NT2/D1 (cell line): ENCODE measurements at regions not wholly inside any gene's neighbourhood (a gene's known extent, or its start where the extent isn't known, plus 50 kb on each side); places are given as distances from the start of the nearest gene placed in this dataset.
"Not testable (repeated sequence)": the region's sequence is repeated elsewhere in the genome, so short reads cannot be mapped to it uniquely, and the experiment has no call there.

Source experiments
- DNase-seq: peaks from one replicate; pipeline ENCODE4 v3.0.0-alpha.2; 2011; ENCODE audit warnings: low read depth, low spot score
- H3K27me3 ChIP-seq: 2 replicates; pipeline ENCODE4 v1.6.0; 2011; ENCODE audit warnings: mild to moderate bottlenecking; ENCODE audit not compliant: insufficient read length, insufficient read depth
- H3K36me3 ChIP-seq: 2 replicates; pipeline ENCODE4 v1.6.1; 2011; ENCODE audit warnings: mild to moderate bottlenecking, low read length, mixed read lengths; ENCODE audit not compliant: insufficient read depth, insufficient read length
- H3K4me1 ChIP-seq: 2 replicates; pipeline ENCODE4 v1.5.1; 2011; ENCODE audit not compliant: insufficient read depth, insufficient read length
- H3K4me3 ChIP-seq: 2 replicates; pipeline ENCODE4 v1.5.1; 2011; ENCODE audit warnings: low read depth; ENCODE audit not compliant: insufficient read length
- H3K9ac ChIP-seq: 2 replicates; pipeline ENCODE4 v1.6.0; 2011; ENCODE audit warnings: low read depth; ENCODE audit not compliant: insufficient read length
- H3K9me3 ChIP-seq: 2 replicates; pipeline ENCODE4 v1.5.1; 2011; ENCODE audit warnings: mild to moderate bottlenecking, low read length; ENCODE audit not compliant: insufficient read depth
- SUZ12 ChIP-seq: IDR thresholded peaks from 2 replicates; pipeline ENCODE4 v1.6.1; 2011; ENCODE audit not compliant: insufficient read length, insufficient read depth; ENCODE audit errors: extremely low read depth
- YY1 ChIP-seq: IDR thresholded peaks from 2 replicates; pipeline ENCODE4 v1.6.1; 2011; ENCODE audit not compliant: insufficient read length, insufficient read depth
- ZNF274 ChIP-seq: IDR thresholded peaks from 2 replicates; pipeline ENCODE4 v1.6.1; 2011; ENCODE audit warnings: mild to moderate bottlenecking, low read depth, low read length

DNA sequence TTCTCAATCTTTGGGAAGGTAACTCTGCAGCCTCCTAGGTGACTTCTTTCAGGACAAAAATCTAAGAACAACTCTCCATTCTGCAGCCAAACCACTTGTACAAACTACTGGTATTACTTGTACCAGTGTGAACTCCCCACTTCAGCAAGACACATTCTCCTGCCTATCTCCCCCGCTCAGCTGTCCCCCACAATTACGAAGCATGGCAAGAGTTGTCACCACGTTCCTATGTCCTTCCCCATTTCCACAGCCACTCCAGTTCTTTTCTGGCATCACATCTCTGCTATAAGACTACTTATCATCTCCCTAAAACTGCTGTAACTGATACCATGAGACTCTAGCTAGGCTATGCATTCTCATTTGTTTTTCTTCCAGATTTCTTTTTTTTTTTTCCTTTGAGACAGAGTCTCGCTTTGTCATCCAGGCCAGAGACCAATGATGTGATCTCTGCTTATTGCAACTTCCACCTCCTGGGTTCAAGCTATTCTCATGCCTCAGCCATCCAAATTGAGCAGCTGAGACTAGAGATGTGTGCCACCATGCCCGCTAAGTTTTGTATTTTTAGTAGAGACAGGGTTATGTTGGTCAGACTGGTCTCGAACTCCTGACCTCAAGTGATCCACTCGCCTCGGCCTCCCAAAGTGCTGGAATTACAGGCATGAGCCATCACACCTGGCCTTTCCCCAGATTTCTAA lies 71.9 kb upstream of the CDON start:
- peaks cover 18% of the 10 kb centered on the region for H3K4me1 ChIP-seq
- no peak for TF ChIP-seq ZNF274
- TF ChIP-seq YY1 = no peak
- no peak for TF ChIP-seq SUZ12

DNA sequence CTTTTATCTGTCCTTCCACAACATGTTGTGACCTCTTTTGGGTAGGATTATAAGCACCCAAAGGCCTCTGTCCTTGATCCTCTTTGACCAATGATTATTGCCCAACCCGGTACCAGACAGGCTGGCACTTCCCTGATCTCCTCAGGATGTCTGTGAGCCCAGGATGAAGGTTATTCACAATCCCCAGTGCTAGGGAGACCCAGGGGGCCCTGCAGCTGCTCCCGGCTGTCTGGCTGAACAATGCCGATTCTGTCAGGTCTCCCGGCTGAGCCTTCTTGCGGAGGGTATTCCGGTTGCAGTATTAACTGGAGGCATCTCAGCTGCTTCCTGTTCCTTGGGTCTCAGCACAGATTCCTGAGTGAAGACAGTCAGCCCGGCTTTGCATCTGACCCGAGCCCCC lies 71.2 kb upstream of the CDON start:
- DNase-seq = no peak
- H3K36me3 ChIP-seq = no peaks in the 10 kb centered on the region
- H3K4me1 ChIP-seq = peaks cover 14% of the 10 kb centered on the region
- TF ChIP-seq ZNF274 = no peak
- TF ChIP-seq SUZ12 = no peak
- TF ChIP-seq YY1 = no peak
- no peak overlapping the region for H3K9ac ChIP-seq
- no peak overlapping the region for H3K4me3 ChIP-seq
- H3K27me3 ChIP-seq = no peaks in the 10 kb centered on the region
- no peaks in the 10 kb centered on the region for H3K9me3 ChIP-seq

More for the DNA sequence above, 71.9 kb upstream of the CDON start:
- DNase-seq = no peak
- Histone ChIP-seq H3K9ac (no peak overlapping the region), H3K9me3 (no peaks in the 10 kb centered on the region), H3K4me3 (no peak overlapping the region), H3K36me3 (no peaks in the 10 kb centered on the region), H3K27me3 (no peaks in the 10 kb centered on the region)

DNA sequence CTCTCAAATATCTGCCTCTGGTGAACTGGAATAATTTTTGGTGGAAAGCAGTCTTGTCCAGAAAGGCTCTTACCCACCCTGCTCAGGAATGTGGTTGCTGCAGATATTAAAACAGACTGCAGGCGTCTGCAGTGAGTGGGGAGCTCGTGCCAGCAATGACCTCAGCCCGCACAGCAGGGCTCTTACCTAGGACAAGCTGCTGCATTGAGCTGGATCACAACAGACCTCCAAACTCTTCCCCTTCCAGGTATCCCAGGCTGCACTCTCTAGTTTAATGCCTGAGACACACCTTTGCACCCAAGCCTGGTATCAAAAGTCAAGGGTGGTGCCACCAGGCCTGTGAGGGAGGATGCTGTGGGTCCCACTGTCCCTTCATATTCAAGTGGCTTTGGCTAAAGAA lies 69.7 kb upstream of the CDON start:
- no peak for TF ChIP-seq SUZ12
- TF ChIP-seq ZNF274 = no peak
- no peak for TF ChIP-seq YY1
- DNase-seq = no peak
- Histone ChIP-seq H3K9ac (no peak overlapping the region), H3K4me1 (peaks cover 14% of the 10 kb centered on the region), H3K36me3 (no peaks in the 10 kb centered on the region), H3K27me3 (no peaks in the 10 kb centered on the region), H3K9me3 (no peaks in the 10 kb centered on the region), H3K4me3 (no peak overlapping the region)

DNA sequence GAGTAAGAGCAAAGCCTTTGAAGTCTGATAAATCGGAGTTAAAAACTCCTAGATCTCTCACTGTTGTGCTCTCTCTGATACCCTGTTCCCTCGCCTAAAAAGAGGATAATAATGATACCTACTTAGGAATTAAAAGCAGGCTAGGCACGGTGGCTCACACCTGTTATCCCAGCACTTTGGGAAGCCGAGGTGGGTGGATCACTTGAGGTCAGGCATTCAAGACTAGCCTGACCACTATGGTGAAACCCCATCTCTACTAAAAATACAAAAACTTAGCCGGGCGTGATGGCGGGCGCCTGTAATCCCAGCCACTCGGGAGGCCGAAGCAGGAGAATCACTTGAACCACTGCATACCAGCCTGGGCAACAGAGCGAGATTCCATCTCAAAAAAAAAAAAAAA lies 68.1 kb upstream of the CDON start:
- H3K4me1 ChIP-seq = peaks cover 14% of the 10 kb centered on the region
- not testable (repeated sequence) for DNase-seq, H3K9me3 ChIP-seq, H3K36me3 ChIP-seq, H3K4me3 ChIP-seq, H3K27me3 ChIP-seq, H3K9ac ChIP-seq

DNA sequence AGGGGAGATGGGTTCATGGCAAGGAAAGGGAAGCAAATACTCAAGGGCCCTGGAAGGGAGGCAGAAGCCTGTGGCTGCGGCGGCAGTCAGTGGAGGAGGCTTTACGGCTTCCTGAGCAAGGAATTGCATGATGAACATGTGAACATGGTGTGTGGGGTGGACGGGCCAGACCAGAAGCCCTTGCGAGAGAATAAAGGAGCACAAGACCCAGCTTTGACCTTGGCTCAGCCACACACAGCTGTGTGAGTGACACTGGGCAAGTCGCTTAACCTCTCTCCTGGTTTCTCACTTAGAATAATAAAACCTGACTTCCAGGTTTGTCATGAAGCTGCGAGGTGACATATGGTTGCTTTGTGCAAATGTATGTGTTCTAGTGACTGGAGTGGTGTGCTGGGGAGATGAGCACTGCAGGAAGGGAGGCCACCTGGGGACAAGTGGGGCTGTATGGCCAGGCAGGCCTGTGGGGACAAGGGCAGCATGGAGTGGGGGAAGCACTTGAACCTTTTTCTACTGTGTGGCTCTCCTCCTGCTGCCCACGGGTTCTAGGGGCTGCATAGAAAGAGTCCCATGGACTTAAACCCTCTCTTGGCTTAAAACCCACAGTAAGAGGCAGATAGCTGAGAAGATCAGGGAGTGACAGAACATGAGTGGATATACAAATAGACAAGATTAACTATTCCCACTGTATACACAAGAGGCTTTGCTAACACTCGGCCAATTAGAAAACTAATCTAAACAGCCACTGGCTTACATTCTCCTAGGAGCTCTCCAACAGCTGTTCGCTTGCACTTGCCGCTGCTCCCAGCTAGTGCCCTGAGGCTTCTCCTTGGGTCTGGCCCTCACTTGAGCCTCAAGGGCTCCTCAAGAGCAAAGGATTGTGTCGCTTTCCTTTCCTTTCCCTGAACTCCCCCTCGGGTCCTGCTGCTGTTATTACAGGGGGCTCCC lies 67.3 kb upstream of the CDON start:
- Histone ChIP-seq H3K27me3 (no peaks in the 10 kb centered on the region), H3K9me3 (no peaks in the 10 kb centered on the region), H3K4me3 (no peak overlapping the region), H3K36me3 (no peaks in the 10 kb centered on the region), H3K4me1 (peaks cover 14% of the 10 kb centered on the region), H3K9ac (no peak overlapping the region)
- DNase-seq = no peak
- TF ChIP-seq YY1 (no peak), SUZ12 (no peak), ZNF274 (no peak)

DNA sequence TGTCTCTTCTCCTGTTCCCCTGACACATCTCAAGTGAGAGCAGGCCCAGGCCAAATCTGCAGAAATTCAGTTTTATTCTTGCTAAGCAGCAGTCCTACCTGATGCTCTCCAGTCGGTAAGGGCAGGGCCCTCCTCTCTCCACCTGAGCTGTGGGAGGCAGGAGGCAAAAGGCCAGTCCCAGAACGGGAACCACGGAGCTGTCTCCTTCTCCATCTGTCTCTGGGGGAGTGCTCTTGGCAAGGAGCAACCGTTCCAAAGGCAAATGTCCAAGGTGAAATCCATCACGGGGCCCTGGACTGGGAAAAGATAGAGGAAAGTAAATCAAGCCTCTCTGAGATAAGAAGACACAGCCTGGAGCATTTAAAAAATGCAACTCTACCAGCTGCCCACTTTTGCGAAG lies 65.2 kb upstream of the CDON start:
- H3K9ac ChIP-seq = no peak overlapping the region
- TF ChIP-seq YY1 (no peak), SUZ12 (no peak), ZNF274 (no peak)
- DNase-seq = no peak
- H3K9me3 ChIP-seq = no peaks in the 10 kb centered on the region
- H3K4me3 ChIP-seq = no peak overlapping the region
- no peaks in the 10 kb centered on the region for H3K27me3 ChIP-seq
- no peaks in the 10 kb centered on the region for H3K36me3 ChIP-seq
- H3K4me1 ChIP-seq = peaks cover 7% of the 10 kb centered on the region

DNA sequence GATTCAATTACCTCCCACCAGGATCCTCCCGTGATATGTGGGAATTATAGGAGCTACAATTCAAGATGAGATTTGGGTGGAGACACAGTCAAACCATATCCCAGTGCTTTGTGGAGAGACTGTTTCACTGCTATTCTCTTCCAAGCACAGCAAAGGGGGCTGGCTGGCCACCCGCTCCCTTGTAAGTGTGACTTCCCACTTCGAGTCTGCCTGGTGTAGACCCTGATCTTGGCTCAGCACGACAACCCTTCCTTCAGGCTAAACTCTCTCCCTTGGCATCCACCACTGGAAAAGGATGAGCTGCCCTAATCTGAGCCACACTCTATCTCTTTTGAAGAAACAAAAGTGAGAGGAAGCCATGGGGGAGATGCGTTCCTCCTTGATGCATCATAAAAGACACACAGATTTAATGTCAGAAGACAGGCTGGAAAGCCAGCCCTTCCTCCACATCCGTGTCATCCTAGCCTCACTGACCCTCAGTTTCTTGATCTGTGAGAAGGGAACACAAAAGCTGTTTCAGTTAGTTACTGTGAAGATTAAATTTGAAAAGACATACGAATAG lies 64.7 kb upstream of the CDON start:
- no peak for DNase-seq
- Histone ChIP-seq H3K9ac (no peak overlapping the region), H3K4me3 (no peak overlapping the region), H3K9me3 (no peaks in the 10 kb centered on the region), H3K4me1 (peaks cover 5% of the 10 kb centered on the region), H3K27me3 (no peaks in the 10 kb centered on the region), H3K36me3 (no peaks in the 10 kb centered on the region)
- TF ChIP-seq YY1 (no peak), ZNF274 (no peak), SUZ12 (no peak)
